Endodermal cell (in vitro differentiated cells): ENCODE measurements at regions not wholly inside any gene's neighbourhood (a gene's known extent, or its start where the extent isn't known, plus 50 kb on each side); places are given as distances from the start of the nearest gene placed in this dataset.

Experiments used
- DNase-seq: peaks from one replicate; pipeline ENCODE4 v3.0.0-alpha.2; 2017
- H3K27ac ChIP-seq: 2 replicates; pipeline ENCODE4 v1.5.1; 2013; ENCODE audit warnings: mild to moderate bottlenecking, low read depth, low read length, moderate library complexity
- H3K27me3 ChIP-seq: 2 replicates; pipeline ENCODE4 v1.6.1; 2013; ENCODE audit warnings: mild to moderate bottlenecking, low read length, moderate library complexity; ENCODE audit not compliant: insufficient read depth, control insufficient read depth, poor library complexity, severe bottlenecking
- H3K36me3 ChIP-seq: 2 replicates; pipeline ENCODE4 v1.7.0; 2013; ENCODE audit warnings: mild to moderate bottlenecking, low read length, moderate library complexity; ENCODE audit not compliant: control insufficient read depth, insufficient read depth
- H3K4me1 ChIP-seq: one replicate; pipeline ENCODE4 v1.7.0; 2013; ENCODE audit warnings: low read length; ENCODE audit not compliant: control insufficient read depth, insufficient read depth
- H3K4me3 ChIP-seq: 2 replicates; pipeline ENCODE4 v1.5.1; 2013; ENCODE audit warnings: mild to moderate bottlenecking, low read length, moderate library complexity
- H3K9ac ChIP-seq: 2 replicates; pipeline ENCODE4 v1.6.1; 2013; ENCODE audit warnings: mild to moderate bottlenecking, low read length, moderate library complexity; ENCODE audit not compliant: poor library complexity, severe bottlenecking; ENCODE audit errors: extremely low read depth
- H3K9me3 ChIP-seq: 2 replicates; pipeline ENCODE4 v1.6.1; 2013; ENCODE audit warnings: mild to moderate bottlenecking, low read length, moderate library complexity; ENCODE audit not compliant: control insufficient read depth
- H3K27ac Mint-ChIP-seq: 2 replicates; pipeline ENCODE4 v1.8.0; 2020; ENCODE audit warnings: mixed read lengths
- H3K27me3 Mint-ChIP-seq: 2 replicates; pipeline ENCODE4 v1.8.0; 2021; ENCODE audit warnings: mild to moderate bottlenecking, mixed read lengths; ENCODE audit not compliant: insufficient read depth
- H3K36me3 Mint-ChIP-seq: 2 replicates; pipeline ENCODE4 v1.8.0; 2020; ENCODE audit warnings: low read depth, mixed read lengths
- H3K4me1 Mint-ChIP-seq: 2 replicates; pipeline ENCODE4 v1.8.0; 2020; ENCODE audit warnings: mixed read lengths
- H3K4me3 Mint-ChIP-seq: 2 replicates; pipeline ENCODE4 v1.8.0; 2020; ENCODE audit warnings: mild to moderate bottlenecking, moderate library complexity, mixed read lengths
- H3K9me3 Mint-ChIP-seq: 2 replicates; pipeline ENCODE4 v1.8.0; 2020; ENCODE audit warnings: mild to moderate bottlenecking, mixed read lengths
- CTCF ChIP-seq: fragments of 200-600 bp; sonication (generic); conservative IDR thresholded peaks from 2 replicates; pipeline ENCODE4 v1.5.0; 2021; ENCODE audit warnings: antibody characterized with exemption, mild to moderate bottlenecking
- whole genome bisulfite sequencing, 2 experiments: methylation state at CpG; one replicate each; pipeline versions ENCODE4 v1.1.5 to v1.1.7; 2013; ENCODE audit warnings: missing lambda C conversion rate in 2 of 2, mixed read lengths in 1 of 2; ENCODE audit not compliant: insufficient coverage in 1 of 2, insufficient read length in 1 of 2; 5-methylcytosine and 5-hydroxymethylcytosine counted together

- Mint-ChIP-seq H3K9me3 (peaks cover 11% of the 10 kb centered on the region), H3K27ac (no peak overlapping the region), H3K27me3 (no peaks in the 10 kb centered on the region), H3K4me3 (no peak overlapping the region), H3K4me1 (no peaks in the 10 kb centered on the region), H3K36me3 (no peaks in the 10 kb centered on the region)
- H3K27ac ChIP-seq, result no peak overlapping the region
- no peaks in the 10 kb centered on the region for H3K9me3 ChIP-seq
- no peak for TF ChIP-seq CTCF
- no peaks in the 10 kb centered on the region for H3K27me3 ChIP-seq
- WGBS, 2 experiments, result 96% methylated on average over 1 of the region's 1 CpG; no CpG with 5 or more reads in 1 of the 2 experiments
- H3K9ac ChIP-seq, result no peak overlapping the region
- no peaks in the 10 kb centered on the region for H3K36me3 ChIP-seq
- no peaks in the 10 kb centered on the region for H3K4me1 ChIP-seq
- no peak overlapping the region for H3K4me3 ChIP-seq
- no peak for DNase-seq
Measured at GRCh38 chr1:105872817-105873216, 1183.7 kb upstream of the PRMT6 start.

GRCh38 chr1:105874621-105875020 lies 1181.9 kb upstream of the PRMT6 start:
- Mint-ChIP-seq H3K9me3 (peaks cover 18% of the 10 kb centered on the region), H3K4me3 (no peak overlapping the region)

GRCh38 chr1:105886309-105886708 lies 1170.2 kb upstream of the PRMT6 start:
- H3K4me3 Mint-ChIP-seq, result no peak overlapping the region
- H3K27ac Mint-ChIP-seq, result no peak overlapping the region
- no peaks in the 10 kb centered on the region for H3K4me1 Mint-ChIP-seq

More at GRCh38 chr1:105874621-105875020, 1181.9 kb upstream of the PRMT6 start:
- no peak for TF ChIP-seq CTCF
- no peaks in the 10 kb centered on the region for H3K27me3 Mint-ChIP-seq
- H3K36me3 ChIP-seq, result no peaks in the 10 kb centered on the region
- H3K9me3 ChIP-seq, result no peaks in the 10 kb centered on the region
- H3K27me3 ChIP-seq, result no peaks in the 10 kb centered on the region
- DNase-seq, result no peak
- H3K27ac Mint-ChIP-seq, result no peak overlapping the region
- no peaks in the 10 kb centered on the region for H3K36me3 Mint-ChIP-seq
- H3K27ac ChIP-seq, result no peak overlapping the region
- no peaks in the 10 kb centered on the region for H3K4me1 ChIP-seq
- no peaks in the 10 kb centered on the region for H3K4me1 Mint-ChIP-seq
- no peak overlapping the region for H3K9ac ChIP-seq
- no peak overlapping the region for H3K4me3 ChIP-seq

More at GRCh38 chr1:105886309-105886708, 1170.2 kb upstream of the PRMT6 start:
- no peaks in the 10 kb centered on the region for H3K36me3 ChIP-seq
- Mint-ChIP-seq H3K9me3 (peaks cover 8% of the 10 kb centered on the region), H3K36me3 (no peaks in the 10 kb centered on the region), H3K27me3 (no peaks in the 10 kb centered on the region)
- no peak overlapping the region for H3K27ac ChIP-seq
- no peak overlapping the region for H3K4me3 ChIP-seq
- H3K9me3 ChIP-seq, result no peaks in the 10 kb centered on the region
- H3K27me3 ChIP-seq, result no peaks in the 10 kb centered on the region
- H3K4me1 ChIP-seq, result no peaks in the 10 kb centered on the region
- no peak overlapping the region for H3K9ac ChIP-seq
- no peak for DNase-seq
- no peak for TF ChIP-seq CTCF
